ENCODE measurements at regions not wholly inside any gene's neighbourhood (a gene's known extent, or its start where the extent isn't known, plus 50 kb on each side); places are given as distances from the start of the nearest gene placed in this dataset.

- Histone ChIP-seq H3K9ac (ENCODE audit: low read length) (no peak overlapping the region), H3K27ac (ENCODE audit: low read depth, low read length, poor library complexity, severe bottlenecking) (no peak overlapping the region), H3K4me1 (ENCODE audit: insufficient read depth, low read length, severe bottlenecking) (no peaks in the 10 kb centered on the region), H2AFZ (ENCODE audit: low read length) (no peak overlapping the region), H3K79me2 (ENCODE audit: insufficient read depth, low read length) (no peaks in the 10 kb centered on the region), H3F3A (ENCODE audit: insufficient read depth, low read length) (no peaks in the 10 kb centered on the region), H3K9me2 (ENCODE audit: low read depth, low read length) (no peaks in the 10 kb centered on the region), H3K27me3 (ENCODE audit: insufficient read depth, low read length) (no peaks in the 10 kb centered on the region; the same call in 1 of the 2 replicates), H3K4me2 (ENCODE audit: low read length) (no peak overlapping the region), H3K4me3 (ENCODE audit: low read depth, low read length, poor library complexity, severe bottlenecking) (no peak overlapping the region), H4K20me1 (ENCODE audit: insufficient read depth, low read length) (no peaks in the 10 kb centered on the region), H3K9me3 (ENCODE audit: low read length) (no peaks in the 10 kb centered on the region), H3K36me3 (ENCODE audit: insufficient read depth, low read length) (no peaks in the 10 kb centered on the region)
- TF ChIP-seq, protein P1, sequence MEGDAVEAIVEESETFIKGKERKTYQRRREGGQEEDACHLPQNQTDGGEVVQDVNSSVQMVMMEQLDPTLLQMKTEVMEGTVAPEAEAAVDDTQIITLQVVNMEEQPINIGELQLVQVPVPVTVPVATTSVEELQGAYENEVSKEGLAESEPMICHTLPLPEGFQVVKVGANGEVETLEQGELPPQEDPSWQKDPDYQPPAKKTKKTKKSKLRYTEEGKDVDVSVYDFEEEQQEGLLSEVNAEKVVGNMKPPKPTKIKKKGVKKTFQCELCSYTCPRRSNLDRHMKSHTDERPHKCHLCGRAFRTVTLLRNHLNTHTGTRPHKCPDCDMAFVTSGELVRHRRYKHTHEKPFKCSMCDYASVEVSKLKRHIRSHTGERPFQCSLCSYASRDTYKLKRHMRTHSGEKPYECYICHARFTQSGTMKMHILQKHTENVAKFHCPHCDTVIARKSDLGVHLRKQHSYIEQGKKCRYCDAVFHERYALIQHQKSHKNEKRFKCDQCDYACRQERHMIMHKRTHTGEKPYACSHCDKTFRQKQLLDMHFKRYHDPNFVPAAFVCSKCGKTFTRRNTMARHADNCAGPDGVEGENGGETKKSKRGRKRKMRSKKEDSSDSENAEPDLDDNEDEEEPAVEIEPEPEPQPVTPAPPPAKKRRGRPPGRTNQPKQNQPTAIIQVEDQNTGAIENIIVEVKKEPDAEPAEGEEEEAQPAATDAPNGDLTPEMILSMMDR (IDR thresholded peaks at IDR 0.05; ENCODE audit: low read length): no peak
- TF ChIP-seq EZH2 (IDR thresholded peaks at IDR 0.05; ENCODE audit: borderline replicate concordance, low read length): no peak
Measured at GRCh38 chr18:59820663-59821062, 79.1 kb upstream of the PMAIP1 start.

DNA sequence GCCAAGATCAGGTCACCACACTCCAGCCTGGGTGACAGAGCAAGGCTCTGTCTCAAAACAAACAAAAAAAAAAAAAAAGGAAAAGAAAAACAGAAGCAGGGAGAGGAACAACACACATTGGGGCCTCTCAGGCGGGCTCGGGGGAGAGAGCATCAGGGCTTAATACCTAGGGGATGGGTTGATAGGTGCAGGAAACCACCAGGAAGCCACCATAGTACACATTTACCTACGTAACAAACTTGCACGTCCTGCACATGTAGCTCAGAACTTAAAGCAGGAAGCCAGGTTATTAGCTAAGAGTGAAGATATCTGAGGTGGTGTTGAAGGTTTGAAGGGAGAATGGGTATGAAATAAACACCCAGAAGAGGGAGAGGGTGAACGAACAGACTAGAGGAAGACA is 81.0 kb upstream of the PMAIP1 start:
- Histone ChIP-seq H3K27me3 (ENCODE audit: insufficient read depth, low read length) (no peaks in the 10 kb centered on the region; the same call in 1 of the 2 replicates), H3K9me2 (ENCODE audit: low read depth, low read length) (no peaks in the 10 kb centered on the region), H4K20me1 (ENCODE audit: insufficient read depth, low read length) (no peaks in the 10 kb centered on the region), H3K9me3 (ENCODE audit: low read length) (no peaks in the 10 kb centered on the region), H3K4me2 (ENCODE audit: low read length) (no peak overlapping the region), H3K9ac (ENCODE audit: low read length) (no peak overlapping the region), H3K4me3 (ENCODE audit: low read depth, low read length, poor library complexity, severe bottlenecking) (no peak overlapping the region), H3F3A (ENCODE audit: insufficient read depth, low read length) (no peaks in the 10 kb centered on the region), H3K36me3 (ENCODE audit: insufficient read depth, low read length) (no peaks in the 10 kb centered on the region), H2AFZ (ENCODE audit: low read length) (no peak overlapping the region), H3K27ac (ENCODE audit: low read depth, low read length, poor library complexity, severe bottlenecking) (no peak overlapping the region), H3K79me2 (ENCODE audit: insufficient read depth, low read length) (no peaks in the 10 kb centered on the region), H3K4me1 (ENCODE audit: insufficient read depth, low read length, severe bottlenecking) (no peaks in the 10 kb centered on the region)
- TF ChIP-seq, protein P1 (IDR thresholded peaks at IDR 0.05; ENCODE audit: low read length): no peak
- TF ChIP-seq EZH2 (IDR thresholded peaks at IDR 0.05; ENCODE audit: borderline replicate concordance, low read length): no peak

GRCh38 chr18:59814891-59815290 is 84.9 kb upstream of the PMAIP1 start:
- Histone ChIP-seq H3K27me3 (ENCODE audit: insufficient read depth, low read length) (no peaks in the 10 kb centered on the region; the same call in 1 of the 2 replicates), H3K9ac (ENCODE audit: low read length) (no peak overlapping the region), H3K36me3 (ENCODE audit: insufficient read depth, low read length) (no peaks in the 10 kb centered on the region), H3K9me3 (ENCODE audit: low read length) (no peaks in the 10 kb centered on the region), H3K4me1 (ENCODE audit: insufficient read depth, low read length, severe bottlenecking) (no peaks in the 10 kb centered on the region), H2AFZ (ENCODE audit: low read length) (no peak overlapping the region), H3K9me2 (ENCODE audit: low read depth, low read length) (no peaks in the 10 kb centered on the region), H3F3A (ENCODE audit: insufficient read depth, low read length) (no peaks in the 10 kb centered on the region), H3K4me3 (ENCODE audit: low read depth, low read length, poor library complexity, severe bottlenecking) (no peak overlapping the region), H3K4me2 (ENCODE audit: low read length) (no peak overlapping the region), H3K79me2 (ENCODE audit: insufficient read depth, low read length) (no peaks in the 10 kb centered on the region), H3K27ac (ENCODE audit: low read depth, low read length, poor library complexity, severe bottlenecking) (no peak overlapping the region), H4K20me1 (ENCODE audit: insufficient read depth, low read length) (no peaks in the 10 kb centered on the region)
- TF ChIP-seq, protein P1 (IDR thresholded peaks at IDR 0.05; ENCODE audit: low read length): no peak
- TF ChIP-seq EZH2 (IDR thresholded peaks at IDR 0.05; ENCODE audit: borderline replicate concordance, low read length): no peak
